ENCODE measurements at regions not wholly inside any gene's neighbourhood (a gene's known extent, or its start where the extent isn't known, plus 50 kb on each side); places are given as distances from the start of the nearest gene placed in this dataset.

GRCh38 chr11:80214413-80214812 lies 773.6 kb upstream of the TENM4 start:
- Histone ChIP-seq H3K27ac (no peak overlapping the region), H3K4me3 (no peak overlapping the region), H3K9me3 (no peaks in the 10 kb centered on the region), H3K36me3 (no peaks in the 10 kb centered on the region), H3K4me1 (no peaks in the 10 kb centered on the region), H3K27me3 (no peaks in the 10 kb centered on the region)
- no peak for DNase-seq
- TF ChIP-seq CTCF (IDR thresholded peaks at IDR 0.05) (no peak), POLR2A (IDR thresholded peaks at IDR 0.05) (no peak)

GRCh38 chr11:80211673-80212072 lies 770.8 kb upstream of the TENM4 start:
- Histone ChIP-seq H3K36me3 (no peaks in the 10 kb centered on the region), H3K9me3 (no peaks in the 10 kb centered on the region), H3K27ac (no peak overlapping the region), H3K27me3 (no peaks in the 10 kb centered on the region), H3K4me1 (no peaks in the 10 kb centered on the region), H3K4me3 (no peak overlapping the region)
- TF ChIP-seq CTCF (IDR thresholded peaks at IDR 0.05) (no peak), POLR2A (IDR thresholded peaks at IDR 0.05) (no peak)
- DNase-seq: no peak

- H3K27ac ChIP-seq: no peak overlapping the region
- no peak for TF ChIP-seq CTCF (IDR thresholded peaks at IDR 0.05)
- TF ChIP-seq POLR2A (IDR thresholded peaks at IDR 0.05): no peak
- no peak overlapping the region for H3K4me3 ChIP-seq
- DNase-seq: no peak
- no peaks in the 10 kb centered on the region for H3K36me3 ChIP-seq
- no peaks in the 10 kb centered on the region for H3K4me1 ChIP-seq
- H3K27me3 ChIP-seq: no peaks in the 10 kb centered on the region
- H3K9me3 ChIP-seq: no peaks in the 10 kb centered on the region
Observed at GRCh38 chr11:80204021-80204420, 763.2 kb upstream of the TENM4 start.

- TF ChIP-seq CTCF (IDR thresholded peaks at IDR 0.05) (no peak), POLR2A (IDR thresholded peaks at IDR 0.05) (no peak)
- Histone ChIP-seq H3K27me3 (no peaks in the 10 kb centered on the region), H3K9me3 (no peaks in the 10 kb centered on the region), H3K36me3 (no peaks in the 10 kb centered on the region), H3K4me3 (no peak overlapping the region), H3K4me1 (no peaks in the 10 kb centered on the region), H3K27ac (no peak overlapping the region)
- DNase-seq: no peak
Observed at GRCh38 chr11:80196932-80197554, 756.2 kb upstream of the TENM4 start.

- Histone ChIP-seq H3K4me1 (no peaks in the 10 kb centered on the region), H3K27ac (no peak overlapping the region), H3K27me3 (no peaks in the 10 kb centered on the region), H3K9me3 (no peaks in the 10 kb centered on the region), H3K36me3 (no peaks in the 10 kb centered on the region), H3K4me3 (no peak overlapping the region)
- TF ChIP-seq CTCF (IDR thresholded peaks at IDR 0.05): no peak
- TF ChIP-seq POLR2A (IDR thresholded peaks at IDR 0.05): no peak
- DNase-seq: no peak
Observed at GRCh38 chr11:80196041-80196440, 755.2 kb upstream of the TENM4 start.

- no peak overlapping the region for H3K27ac ChIP-seq
- H3K4me3 ChIP-seq: no peak overlapping the region
- H3K27me3 ChIP-seq: no peaks in the 10 kb centered on the region
- no peaks in the 10 kb centered on the region for H3K9me3 ChIP-seq
- no peaks in the 10 kb centered on the region for H3K4me1 ChIP-seq
- no peaks in the 10 kb centered on the region for H3K36me3 ChIP-seq
- no peak for TF ChIP-seq POLR2A (IDR thresholded peaks at IDR 0.05)
- TF ChIP-seq CTCF (IDR thresholded peaks at IDR 0.05): no peak
- DNase-seq: no peak
Observed at GRCh38 chr11:80194625-80195024, 753.8 kb upstream of the TENM4 start.

All from Peyer's patch (tissue), 4 donors.